ENCODE measurements at regions not wholly inside any gene's neighbourhood (a gene's known extent, or its start where the extent isn't known, plus 50 kb on each side); places are given as distances from the start of the nearest gene placed in this dataset.
A peak's percentile ranks its signal among the peaks of the same experiment; 100 is the strongest.

GRCh38 chr11:42768576-42768975 is 543.2 kb upstream of the API5 start:
- H3K36me3 ChIP-seq: no peaks in the 10 kb centered on the region
- WGBS, 2 donors: 68 to 88% methylated on average over 2 of the region's 2 CpGs

GRCh38 chr11:42770444-42771065 is 541.2 kb upstream of the API5 start:
- 63 to 77% methylated on average over 1 of the region's 1 CpG for WGBS, 2 donors
- H3K4me1 ChIP-seq: peaks cover 0 to 2% (median 0%) of the 10 kb centered on the region in 4 donors
- TF ChIP-seq CTCF (IDR thresholded peaks at IDR 0.05) (peak; percentile 33 to 63 (median 35)), POLR2A (IDR thresholded peaks at IDR 0.05) (no peak), EP300 (IDR thresholded peaks at IDR 0.05) (no peak)
- no peak overlapping the region for H3K4me3 ChIP-seq
- DNase-seq (ENCODE audit: low spot score in 2 of 2): no peak
- H3K36me3 ChIP-seq: no peaks in the 10 kb centered on the region
- H3K27me3 ChIP-seq: no peaks in the 10 kb centered on the region
- H3K9me3 ChIP-seq: no peaks in the 10 kb centered on the region
- no peak overlapping the region for H3K27ac ChIP-seq

More at GRCh38 chr11:42768576-42768975, 543.2 kb upstream of the API5 start:
- H3K27ac ChIP-seq: no peak overlapping the region
- H3K4me3 ChIP-seq: no peak overlapping the region
- no peaks in the 10 kb centered on the region for H3K27me3 ChIP-seq
- TF ChIP-seq EP300 (IDR thresholded peaks at IDR 0.05): no peak
- no peak for TF ChIP-seq POLR2A (IDR thresholded peaks at IDR 0.05)
- TF ChIP-seq CTCF (IDR thresholded peaks at IDR 0.05): no peak
- H3K4me1 ChIP-seq: no peaks in the 10 kb centered on the region
- H3K9me3 ChIP-seq: no peaks in the 10 kb centered on the region
- no peak for DNase-seq (ENCODE audit: low spot score in 2 of 2)

- Histone ChIP-seq H3K4me1 (peaks cover 0 to 7% (median 3%) of the 10 kb centered on the region in 4 donors), H3K27me3 (no peaks in the 10 kb centered on the region), H3K27ac (no peak overlapping the region), H3K36me3 (no peaks in the 10 kb centered on the region), H3K4me3 (no peak overlapping the region), H3K9me3 (no peaks in the 10 kb centered on the region)
- 72 to 75% methylated on average over 5 of the region's 5 CpGs for WGBS, 2 donors
- DNase-seq (ENCODE audit: low spot score in 2 of 2): no peak
- TF ChIP-seq POLR2A (IDR thresholded peaks at IDR 0.05) (no peak), CTCF (IDR thresholded peaks at IDR 0.05) (no peak), EP300 (IDR thresholded peaks at IDR 0.05) (no peak)
Measured at GRCh38 chr11:42772886-42773285, 538.9 kb upstream of the API5 start.

GRCh38 chr11:42773729-42774128 is 538.1 kb upstream of the API5 start:
- Histone ChIP-seq H3K27ac (no peak overlapping the region), H3K4me3 (no peak overlapping the region), H3K4me1 (peaks cover 0 to 7% (median 3%) of the 10 kb centered on the region in 4 donors), H3K36me3 (no peaks in the 10 kb centered on the region), H3K27me3 (no peaks in the 10 kb centered on the region), H3K9me3 (no peaks in the 10 kb centered on the region)
- 52 to 56% methylated on average over 5 of the region's 5 CpGs for WGBS, 2 donors
- TF ChIP-seq CTCF (IDR thresholded peaks at IDR 0.05) (no peak), EP300 (IDR thresholded peaks at IDR 0.05) (no peak), POLR2A (IDR thresholded peaks at IDR 0.05) (no peak)
- no peak for DNase-seq (ENCODE audit: low spot score in 2 of 2)

GRCh38 chr11:42774567-42774966 is 537.2 kb upstream of the API5 start:
- no peak overlapping the region for H3K4me3 ChIP-seq
- no peaks in the 10 kb centered on the region for H3K9me3 ChIP-seq
- TF ChIP-seq EP300 (IDR thresholded peaks at IDR 0.05) (no peak), POLR2A (IDR thresholded peaks at IDR 0.05) (no peak), CTCF (IDR thresholded peaks at IDR 0.05) (no peak)
- 32 to 39% methylated on average over 1 of the region's 1 CpG for WGBS, 2 donors
- H3K4me1 ChIP-seq: peaks cover 0 to 12% (median 3%) of the 10 kb centered on the region in 4 donors
- peak overlapping the region in 1 of 4 donors; percentile 21 for H3K27ac ChIP-seq
- H3K36me3 ChIP-seq: no peaks in the 10 kb centered on the region
- no peaks in the 10 kb centered on the region for H3K27me3 ChIP-seq
- no peak for DNase-seq (ENCODE audit: low spot score in 2 of 2)
